Esophagus muscularis mucosa (tissue), 3 donors: ENCODE measurements at regions not wholly inside any gene's neighbourhood (a gene's known extent, or its start where the extent isn't known, plus 50 kb on each side); places are given as distances from the start of the nearest gene placed in this dataset.

ENCODE experiments used
- POLR2AphosphoS5 ChIP-seq, 2 donors: sonication (generic); formaldehyde crosslinking; IDR thresholded peaks; one replicate each; pipeline ENCODE4 v1.6.1; 2017; ENCODE audit warnings: antibody characterized with exemption in 2 of 2
- TF ChIP-seq, protein P1 (sequence below), 3 experiments: fragments of 200-600 bp in 2 of 3; fragments of 450-650 bp in 1 of 3; sonication (generic) in 2 of 3; IDR thresholded peaks; one replicate each; pipeline ENCODE4 v1.5.1; 2017 to 2019; ENCODE audit warnings: antibody characterized with exemption in 3 of 3, mild to moderate bottlenecking in 2 of 3, moderate library complexity in 1 of 3

DNA sequence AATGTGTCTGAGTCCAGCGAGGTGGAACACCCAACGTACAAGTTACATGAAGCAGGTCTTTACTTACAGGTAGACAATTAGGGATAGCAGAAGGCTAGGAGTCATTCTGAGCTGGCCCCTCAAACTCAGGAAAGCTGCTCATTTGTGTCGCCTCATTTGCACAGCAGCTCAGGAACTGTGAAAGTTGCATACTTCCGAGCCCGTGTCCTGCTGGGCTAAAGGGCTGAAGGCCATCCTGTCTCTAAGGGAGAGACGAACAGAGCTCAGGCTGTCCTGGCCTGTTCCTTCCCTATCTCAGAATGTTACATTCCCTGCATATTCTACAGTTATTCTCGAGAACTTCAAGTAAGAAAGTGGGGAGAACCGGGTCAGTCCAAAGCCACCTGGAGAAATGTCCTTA, 99.0 kb downstream of the FAM124B start:
- no peak for TF ChIP-seq POLR2AphosphoS5 (IDR thresholded peaks at IDR 0.05)
- TF ChIP-seq, protein P1, sequence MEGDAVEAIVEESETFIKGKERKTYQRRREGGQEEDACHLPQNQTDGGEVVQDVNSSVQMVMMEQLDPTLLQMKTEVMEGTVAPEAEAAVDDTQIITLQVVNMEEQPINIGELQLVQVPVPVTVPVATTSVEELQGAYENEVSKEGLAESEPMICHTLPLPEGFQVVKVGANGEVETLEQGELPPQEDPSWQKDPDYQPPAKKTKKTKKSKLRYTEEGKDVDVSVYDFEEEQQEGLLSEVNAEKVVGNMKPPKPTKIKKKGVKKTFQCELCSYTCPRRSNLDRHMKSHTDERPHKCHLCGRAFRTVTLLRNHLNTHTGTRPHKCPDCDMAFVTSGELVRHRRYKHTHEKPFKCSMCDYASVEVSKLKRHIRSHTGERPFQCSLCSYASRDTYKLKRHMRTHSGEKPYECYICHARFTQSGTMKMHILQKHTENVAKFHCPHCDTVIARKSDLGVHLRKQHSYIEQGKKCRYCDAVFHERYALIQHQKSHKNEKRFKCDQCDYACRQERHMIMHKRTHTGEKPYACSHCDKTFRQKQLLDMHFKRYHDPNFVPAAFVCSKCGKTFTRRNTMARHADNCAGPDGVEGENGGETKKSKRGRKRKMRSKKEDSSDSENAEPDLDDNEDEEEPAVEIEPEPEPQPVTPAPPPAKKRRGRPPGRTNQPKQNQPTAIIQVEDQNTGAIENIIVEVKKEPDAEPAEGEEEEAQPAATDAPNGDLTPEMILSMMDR (IDR thresholded peaks at IDR 0.05) = no peak
